ENCODE measurements at regions not wholly inside any gene's neighbourhood (a gene's known extent, or its start where the extent isn't known, plus 50 kb on each side); places are given as distances from the start of the nearest gene placed in this dataset.

- TF ChIP-seq CTCF (IDR thresholded peaks at IDR 0.05) (no peak), POLR2AphosphoS5 (IDR thresholded peaks at IDR 0.05) (no peak), POLR2A (IDR thresholded peaks at IDR 0.05) (no peak)
These were observed 185.1 kb downstream of the FCRL5 start for GRCh38 chr1:157367091-157367739.

Data from breast epithelium (tissue), 3 donors.